Heart left ventricle (tissue), 13 donors: ENCODE measurements at regions not wholly inside any gene's neighbourhood (a gene's known extent, or its start where the extent isn't known, plus 50 kb on each side); places are given as distances from the start of the nearest gene placed in this dataset.

ENCODE experiments used
- POLR2A ChIP-seq, 2 donors: fragments of 450-650 bp; IDR thresholded peaks; one replicate each; pipeline ENCODE4 v1.6.1; 2017; ENCODE audit warnings: antibody characterized with exemption in 2 of 2, mild to moderate bottlenecking in 2 of 2, moderate library complexity in 2 of 2
- TF ChIP-seq, protein P1 (sequence below), 12 donors: fragments of 200-600 bp; sonication (generic) in 4 of 12; IDR thresholded peaks; one replicate each; pipeline versions ENCODE4 v1.5.0 to v1.8.0; 2018 to 2022; ENCODE audit warnings: antibody characterized with exemption in 12 of 12, mild to moderate bottlenecking in 5 of 12
- donor health status: ischemic (EF 13 %, LVEDD 7.1; RV severe dilation, severe dysfunction).
- donor health status: DM: no; HTN: yes; CAD: no.
- donor health status: DM: no; HTN: no; CAD: no.
- donor health status: ischemic (EF 25% LVEDD 6.9; RV normal size, moderate dysfunction).
- donor health status: ischemic (EF 25% LVEDD 5.7; RV mildly dilated, moderate dysfunction).
- donor health status: ischemic (EF 35%, LVEDD 5.7; RV mildly dilated, moderate dysfunction).
- donor health status: nonischemic (EF 11% LVEDD 7.7; RV severe dilation, severe dysfunction).
- donor health status: DM: yes; HTN: yes; CAD: no.
- donor health status: PGD.
- donor health status: ischemic (EF 29% LVEDD 5.4; RV normal size, mild dysfunction).
- donor health status: nonischemic (EF 23%, LVEDD 6.1; RV moderate dilation, normal function).

DNA sequence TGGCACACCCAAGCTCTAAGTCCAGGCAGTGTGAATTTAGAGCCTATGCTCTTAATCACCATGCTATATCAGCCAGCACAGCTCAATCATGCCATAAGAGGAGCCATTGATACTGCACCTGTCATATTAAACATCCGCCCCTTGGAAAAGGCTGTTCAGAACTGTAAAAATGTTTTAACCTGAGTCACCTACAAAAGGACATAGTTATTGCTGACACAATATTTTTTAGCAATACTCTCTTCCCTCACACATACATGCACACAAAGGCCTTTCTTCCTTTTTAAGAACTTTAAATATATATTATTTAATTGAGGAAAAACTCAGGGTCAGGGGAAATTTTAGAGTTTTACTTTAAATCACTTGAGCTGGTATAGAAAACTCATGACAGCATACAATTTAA lies 83.5 kb upstream of the ATXN7L3B start:
- TF ChIP-seq, protein P1, sequence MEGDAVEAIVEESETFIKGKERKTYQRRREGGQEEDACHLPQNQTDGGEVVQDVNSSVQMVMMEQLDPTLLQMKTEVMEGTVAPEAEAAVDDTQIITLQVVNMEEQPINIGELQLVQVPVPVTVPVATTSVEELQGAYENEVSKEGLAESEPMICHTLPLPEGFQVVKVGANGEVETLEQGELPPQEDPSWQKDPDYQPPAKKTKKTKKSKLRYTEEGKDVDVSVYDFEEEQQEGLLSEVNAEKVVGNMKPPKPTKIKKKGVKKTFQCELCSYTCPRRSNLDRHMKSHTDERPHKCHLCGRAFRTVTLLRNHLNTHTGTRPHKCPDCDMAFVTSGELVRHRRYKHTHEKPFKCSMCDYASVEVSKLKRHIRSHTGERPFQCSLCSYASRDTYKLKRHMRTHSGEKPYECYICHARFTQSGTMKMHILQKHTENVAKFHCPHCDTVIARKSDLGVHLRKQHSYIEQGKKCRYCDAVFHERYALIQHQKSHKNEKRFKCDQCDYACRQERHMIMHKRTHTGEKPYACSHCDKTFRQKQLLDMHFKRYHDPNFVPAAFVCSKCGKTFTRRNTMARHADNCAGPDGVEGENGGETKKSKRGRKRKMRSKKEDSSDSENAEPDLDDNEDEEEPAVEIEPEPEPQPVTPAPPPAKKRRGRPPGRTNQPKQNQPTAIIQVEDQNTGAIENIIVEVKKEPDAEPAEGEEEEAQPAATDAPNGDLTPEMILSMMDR (IDR thresholded peaks at IDR 0.05) = no peak
- TF ChIP-seq POLR2A (IDR thresholded peaks at IDR 0.05) = no peak
